HepG2 (cell line): ENCODE measurements at regions not wholly inside any gene's neighbourhood (a gene's known extent, or its start where the extent isn't known, plus 50 kb on each side); places are given as distances from the start of the nearest gene placed in this dataset.

Experiments
- ATAC-seq: fragments of 200-7000 bp; cut with Tn5 transposase; 3 replicates; pipeline ENCODE4 v1.9.1; 2020; ENCODE audit warnings: mild to moderate bottlenecking, moderate library complexity
- BruUV-seq: library from RNA; stranded (reverse); fragments of 400-500 nt; replicated peaks from 2 replicates; lab custom pipeline; 2021; lab: Mats Ljungman, UMichigan
- CTCF ChIA-PET: fragments of 300-600 bp; formaldehyde crosslinking; extraction: SDS; loops from one replicate; lab custom pipeline; 2021; ENCODE audit warnings: low total read pairs, inconsistent platforms, low intra/inter-chr PET ratio; lab: Yijun Ruan, JAX
- POLR2A ChIA-PET: fragments of 350-600 bp; sonication (Branson Sonifier 250); formaldehyde crosslinking; loops from one replicate; lab custom pipeline; 2020; ENCODE audit warnings: antibody characterized with exemption, inconsistent platforms; lab: Yijun Ruan, JAX
- DNase-seq: peaks from one replicate; pipeline ENCODE4 v3.0.0-alpha.2; 2015; ENCODE audit warnings: low spot score
- FAIRE-seq: peaks from 3 replicates; lab custom pipeline; 2011; peaks lifted over from hg19 to GRCh38; lab: Jason Lieb, UNC
- H2AFZ ChIP-seq: one replicate; pipeline ENCODE4 v1.6.1; 2011; ENCODE audit warnings: low read length, inconsistent platforms
- H3K27ac ChIP-seq: fragments of 300-600 bp; 3 replicates; pipeline ENCODE4 v1.8.0; 2011; ENCODE audit warnings: mixed run types, mild to moderate bottlenecking, mixed read lengths, low read length, inconsistent platforms; ENCODE audit not compliant: insufficient read depth; ENCODE audit errors: extremely low read length
- H3K27me3 ChIP-seq, 2 experiments: fragments of 200-600 bp in 1 of 2; 2 replicates in 1 of 2; 3 replicates in 1 of 2; pipeline versions ENCODE4 v1.6.0 to v1.8.0; 2011; ENCODE audit warnings: low read length in 2 of 2, mild to moderate bottlenecking in 2 of 2, moderate library complexity in 2 of 2, inconsistent platforms in 1 of 2; ENCODE audit not compliant: insufficient read depth in 2 of 2, control insufficient read depth in 1 of 2
- H3K36me3 ChIP-seq, 2 experiments: fragments of 200-600 bp in 1 of 2; replicated peaks in 1 of 2; 2 replicates in 1 of 2; 3 replicates in 1 of 2; pipeline versions ENCODE4 v1.5.1 to v1.8.0; 2011; ENCODE audit warnings: low read length in 2 of 2, inconsistent platforms in 1 of 2; ENCODE audit not compliant: insufficient read depth in 2 of 2, control insufficient read depth in 1 of 2
- H3K4me1 ChIP-seq: 2 replicates; pipeline ENCODE4 v1.5.1; 2012; ENCODE audit warnings: low read length, inconsistent platforms; ENCODE audit not compliant: insufficient read depth
- H3K4me2 ChIP-seq: 2 replicates; pipeline ENCODE4 v1.6.0; 2011; ENCODE audit warnings: low read depth, low read length, inconsistent platforms
- H3K4me3 ChIP-seq, 3 experiments: fragments of 200-600 bp in 1 of 3; sonication (generic), shearing (Covaris generic) in 1 of 3; replicated peaks in 1 of 3; 2 replicates each; pipeline ENCODE4 v1.5.1; 2011 to 2016; ENCODE audit warnings: low read length in 3 of 3, inconsistent platforms in 2 of 3, low read depth in 2 of 3, mild to moderate bottlenecking in 2 of 3, control low read depth in 1 of 3, mixed read lengths in 1 of 3; ENCODE audit not compliant: insufficient read depth in 1 of 3
- H3K79me2 ChIP-seq: one replicate; pipeline ENCODE4 v1.6.1; 2011; ENCODE audit warnings: low read length, inconsistent platforms; ENCODE audit not compliant: insufficient read depth
- H3K9ac ChIP-seq: 2 replicates; pipeline ENCODE4 v1.6.0; 2011; ENCODE audit warnings: mild to moderate bottlenecking, low read depth, low read length, inconsistent platforms; ENCODE audit not compliant: insufficient read depth
- H3K9me3 ChIP-seq: 2 replicates; pipeline ENCODE4 v1.5.1; 2012; ENCODE audit warnings: mild to moderate bottlenecking, low read length
- H4K20me1 ChIP-seq: 2 replicates; pipeline ENCODE4 v1.6.0; 2011; ENCODE audit warnings: inconsistent platforms, mild to moderate bottlenecking, low read length, moderate library complexity; ENCODE audit not compliant: insufficient read depth
- FOSL2 ChIP-seq: sonication (generic); formaldehyde crosslinking; IDR thresholded peaks from 2 replicates; pipeline ENCODE4 v1.4.0; 2020; ENCODE audit warnings: missing genetic modification reagents
- KLF6 ChIP-seq: IDR thresholded peaks from 2 replicates; pipeline ENCODE4 v1.8.0; 2016; ENCODE audit warnings: missing biosample characterization, missing genetic modification reagents
- RCOR2 ChIP-seq: IDR thresholded peaks from 2 replicates; pipeline ENCODE4 v1.6.1; 2016; ENCODE audit warnings: missing biosample characterization, missing genetic modification reagents
- SIX1 ChIP-seq: sonication (generic); formaldehyde crosslinking; IDR thresholded peaks from 2 replicates; pipeline ENCODE4 v1.4.0; 2020; ENCODE audit warnings: missing genetic modification reagents, borderline replicate concordance
- SNAPC4 ChIP-seq: sonication (generic); formaldehyde crosslinking; IDR thresholded peaks from 2 replicates; pipeline ENCODE4 v1.4.0; 2020; ENCODE audit warnings: mild to moderate bottlenecking, missing genetic modification reagents
- ZNF430 ChIP-seq: sonication (generic); formaldehyde crosslinking; IDR thresholded peaks from 2 replicates; pipeline ENCODE4 v1.9.0; 2021; ENCODE audit warnings: mild to moderate bottlenecking, missing genetic modification reagents
- ZNF547 ChIP-seq: sonication (generic); formaldehyde crosslinking; IDR thresholded peaks from 2 replicates; pipeline ENCODE4 v1.5.1; 2020; ENCODE audit warnings: mild to moderate bottlenecking, missing genetic modification reagents
- WGBS: methylation state at CpG from one replicate; pipeline ENCODE4 v1.1.6; 2017; ENCODE audit warnings: low lambda C conversion rate; 5-methylcytosine and 5-hydroxymethylcytosine counted together
- in situ Hi-C: cut with HindIII; loops from 2 replicates; pipeline ENCODE4 v1.10.0; 2017; ENCODE audit warnings: low pct_unique_long_range_greater_than_20kb; ENCODE audit not compliant: extremely low pct_ligation_motif_present
- intact Hi-C: fragments of 100-400 bp; cut with micrococcal nuclease; formaldehyde crosslinking; loops from one replicate; pipeline ENCODE4 v1.10.0; 2022; ENCODE audit not compliant: unreplicated experiment

DNA sequence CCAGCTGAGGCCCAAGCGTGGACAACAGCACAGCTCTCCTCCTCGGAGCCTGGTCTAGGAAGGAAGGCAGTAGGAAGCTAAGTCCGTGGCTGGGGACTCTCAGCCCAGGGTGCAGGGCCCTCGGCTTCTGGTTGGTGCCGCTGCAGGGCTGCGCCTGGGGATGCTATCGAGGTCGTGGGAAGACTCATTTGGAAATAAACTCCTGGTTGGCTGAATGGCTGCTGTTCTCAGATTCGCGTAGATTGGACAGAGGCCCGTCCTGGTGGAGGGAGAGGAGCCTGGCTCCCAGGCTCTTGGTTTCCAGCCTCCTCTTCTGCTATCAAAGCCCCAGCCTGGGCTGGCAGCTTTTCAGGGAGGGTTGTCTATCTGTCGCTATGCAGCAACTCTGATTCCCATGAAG lies 152.6 kb upstream of the FZD8 start (continued):
- no peak for TF ChIP-seq SNAPC4 (CRISPR knock-in tag)
- no peak for TF ChIP-seq ZNF430 (CRISPR knock-in tag)

DNA sequence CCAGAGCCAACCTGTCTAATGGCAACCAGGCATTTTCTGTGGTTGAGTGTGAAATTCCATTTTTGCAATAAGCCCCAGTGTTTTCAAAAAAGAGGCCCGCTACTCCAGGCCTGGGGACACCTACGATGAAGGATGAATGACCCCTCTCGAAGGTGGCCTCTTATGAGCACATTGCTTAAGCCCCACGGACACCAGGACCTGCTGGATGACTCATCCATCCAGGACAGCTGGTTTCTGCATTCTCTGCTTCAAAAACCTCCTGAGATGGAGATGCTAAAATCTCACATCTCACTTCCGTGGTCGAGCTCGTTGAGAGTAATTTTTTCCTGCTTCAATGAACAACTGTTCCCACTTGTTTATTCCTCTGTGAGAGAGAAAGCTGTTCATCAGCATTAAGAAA lies 150.2 kb upstream of the FZD8 start:
- 10% methylated on average over 4 of the region's 7 CpGs for WGBS
- intact Hi-C loops (no loop called here), in situ Hi-C loops (no loop called here)
- Histone ChIP-seq H3K4me2 (no peak overlapping the region), H3K36me3 (no peaks in the 10 kb centered on the region), H3K27ac (no peak overlapping the region), H3K4me1 (no peaks in the 10 kb centered on the region), H3K9me3 (no peaks in the 10 kb centered on the region), H3K79me2 (no peaks in the 10 kb centered on the region), H3K27me3 (no peaks in the 10 kb centered on the region), H4K20me1 (no peaks in the 10 kb centered on the region), H3K4me3 (no peak overlapping the region), H3K9ac (no peak overlapping the region), H2AFZ (no peak overlapping the region)
- no peak for FAIRE-seq
- ATAC-seq = no peak
- TF ChIP-seq KLF6 (CRISPR knock-in tag) (no peak), FOSL2 (CRISPR knock-in tag) (peak; percentile 30; the same call in 1 of the 2 replicates), RCOR2 (no peak), SIX1 (CRISPR knock-in tag) (no peak), ZNF547 (CRISPR knock-in tag) (no peak)
- CTCF ChIA-PET = no interaction called here
- POLR2A ChIA-PET = no interaction called here
- DNase-seq = no peak
- no TSS peak for BruUV-seq
